ENCODE measurements at regions not wholly inside any gene's neighbourhood (a gene's known extent, or its start where the extent isn't known, plus 50 kb on each side); places are given as distances from the start of the nearest gene placed in this dataset.

DNA sequence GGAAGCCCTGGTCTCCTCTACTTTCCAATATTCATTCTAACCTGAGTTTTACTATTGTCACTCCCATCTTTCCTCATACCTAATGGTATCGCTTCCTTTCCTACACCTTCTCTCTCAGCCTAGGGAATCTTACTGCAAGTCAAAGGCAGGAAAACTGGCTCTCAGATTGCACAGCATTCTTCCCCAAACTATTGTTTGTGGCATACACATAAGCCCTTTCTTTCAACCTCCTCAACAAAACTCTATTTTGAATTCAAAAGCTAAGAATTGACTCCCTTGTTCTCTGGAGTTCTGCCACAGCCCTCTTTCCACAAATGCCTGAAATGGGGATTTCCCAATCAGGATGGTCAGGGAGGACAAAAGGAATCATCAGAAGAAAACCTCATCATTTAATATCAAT, 181.5 kb downstream of the FAM76B start:
- H3K4me3 ChIP-seq (ENCODE audit: low read length): no peak overlapping the region
- H3K4me1 ChIP-seq (ENCODE audit: control insufficient read depth, insufficient read depth, low read length): no peaks in the 10 kb centered on the region
- no peaks in the 10 kb centered on the region for H3K27me3 ChIP-seq (ENCODE audit: control insufficient read depth, insufficient read depth, low read length)
- DNase-seq: no peak
- 100% methylated on average over 1 of the region's 1 CpG for WGBS (ENCODE audit: insufficient coverage)
- no peaks in the 10 kb centered on the region for H3K36me3 ChIP-seq (ENCODE audit: control insufficient read depth, insufficient read depth, low read length)
- no peaks in the 10 kb centered on the region for H3K9me3 ChIP-seq (replicated peaks; ENCODE audit: control insufficient read depth, low read depth, low read length)
- no peak overlapping the region for H3K27ac ChIP-seq (ENCODE audit: low read length)

GRCh38 chr11:95606824-95607223, 182.8 kb downstream of the FAM76B start:
- H3K27me3 ChIP-seq (ENCODE audit: control insufficient read depth, insufficient read depth, low read length): no peaks in the 10 kb centered on the region
- H3K4me3 ChIP-seq (ENCODE audit: low read length): no peak overlapping the region
- no peaks in the 10 kb centered on the region for H3K4me1 ChIP-seq (ENCODE audit: control insufficient read depth, insufficient read depth, low read length)
- WGBS (ENCODE audit: insufficient coverage): no CpG with 5 or more reads among the region's 3 CpGs
- H3K9me3 ChIP-seq (replicated peaks; ENCODE audit: control insufficient read depth, low read depth, low read length): no peaks in the 10 kb centered on the region
- H3K36me3 ChIP-seq (ENCODE audit: control insufficient read depth, insufficient read depth, low read length): no peaks in the 10 kb centered on the region
- DNase-seq: no peak
- no peak overlapping the region for H3K27ac ChIP-seq (ENCODE audit: low read length)

DNA sequence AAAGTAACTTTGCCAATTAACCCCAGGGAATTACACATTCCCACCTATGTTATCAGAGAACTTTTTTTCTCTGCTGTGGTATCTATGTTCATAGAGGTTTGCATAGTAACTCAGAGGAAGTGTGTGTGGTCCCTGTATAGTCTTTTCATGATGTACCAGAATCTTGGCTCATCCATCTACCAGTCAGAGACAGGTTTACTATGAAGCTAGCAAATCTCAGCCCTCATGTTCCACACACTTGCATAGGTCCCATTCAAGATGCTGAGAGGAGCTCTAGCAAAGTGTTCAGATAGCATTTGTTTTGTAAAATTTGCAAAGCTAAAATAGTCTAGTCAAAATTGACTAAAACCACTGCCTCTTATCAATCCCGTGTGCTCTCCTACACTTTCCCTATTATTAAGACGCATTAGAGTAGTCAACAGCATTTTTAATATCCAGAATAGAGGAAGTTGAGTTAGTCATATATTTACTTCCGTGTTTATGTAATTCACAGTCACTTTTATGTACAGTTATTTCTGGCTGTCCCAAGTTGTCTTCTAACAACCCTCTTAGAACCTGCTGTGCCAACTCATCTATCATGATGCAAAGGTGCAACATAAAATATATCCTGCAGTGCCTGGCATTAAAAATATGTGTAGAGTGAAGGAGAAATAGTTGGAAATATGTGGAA, 184.2 kb downstream of the FAM76B start:
- H3K27ac ChIP-seq (ENCODE audit: low read length): no peak overlapping the region
- H3K4me3 ChIP-seq (ENCODE audit: low read length): no peak overlapping the region
- no peaks in the 10 kb centered on the region for H3K27me3 ChIP-seq (ENCODE audit: control insufficient read depth, insufficient read depth, low read length)
- no peaks in the 10 kb centered on the region for H3K36me3 ChIP-seq (ENCODE audit: control insufficient read depth, insufficient read depth, low read length)
- H3K4me1 ChIP-seq (ENCODE audit: control insufficient read depth, insufficient read depth, low read length): no peaks in the 10 kb centered on the region
- WGBS (ENCODE audit: insufficient coverage): no CpG with 5 or more reads among the region's 3 CpGs
- DNase-seq: no peak
- H3K9me3 ChIP-seq (replicated peaks; ENCODE audit: control insufficient read depth, low read depth, low read length): no peaks in the 10 kb centered on the region

GRCh38 chr11:95599959-95600586, 189.5 kb downstream of the FAM76B start:
- Histone ChIP-seq H3K27me3 (ENCODE audit: control insufficient read depth, insufficient read depth, low read length) (no peaks in the 10 kb centered on the region), H3K9me3 (replicated peaks; ENCODE audit: control insufficient read depth, low read depth, low read length) (no peaks in the 10 kb centered on the region), H3K27ac (ENCODE audit: low read length) (no peak overlapping the region), H3K4me1 (ENCODE audit: control insufficient read depth, insufficient read depth, low read length) (no peaks in the 10 kb centered on the region), H3K4me3 (ENCODE audit: low read length) (no peak overlapping the region), H3K36me3 (ENCODE audit: control insufficient read depth, insufficient read depth, low read length) (no peaks in the 10 kb centered on the region)
- no CpG with 5 or more reads among the region's 2 CpGs for WGBS (ENCODE audit: insufficient coverage)
- no peak for DNase-seq

- no peaks in the 10 kb centered on the region for H3K9me3 ChIP-seq (replicated peaks; ENCODE audit: control insufficient read depth, low read depth, low read length)
- no peaks in the 10 kb centered on the region for H3K36me3 ChIP-seq (ENCODE audit: control insufficient read depth, insufficient read depth, low read length)
- H3K27ac ChIP-seq (ENCODE audit: low read length): no peak overlapping the region
- peaks cover 8% of the 10 kb centered on the region for H3K4me1 ChIP-seq (ENCODE audit: control insufficient read depth, insufficient read depth, low read length)
- 73% methylated on average over 2 of the region's 2 CpGs for WGBS (ENCODE audit: insufficient coverage)
- no peak overlapping the region for H3K4me3 ChIP-seq (ENCODE audit: low read length)
- no peaks in the 10 kb centered on the region for H3K27me3 ChIP-seq (ENCODE audit: control insufficient read depth, insufficient read depth, low read length)
- DNase-seq: no peak
Observed at GRCh38 chr11:95595973-95596489, 193.6 kb downstream of the FAM76B start.

DNA sequence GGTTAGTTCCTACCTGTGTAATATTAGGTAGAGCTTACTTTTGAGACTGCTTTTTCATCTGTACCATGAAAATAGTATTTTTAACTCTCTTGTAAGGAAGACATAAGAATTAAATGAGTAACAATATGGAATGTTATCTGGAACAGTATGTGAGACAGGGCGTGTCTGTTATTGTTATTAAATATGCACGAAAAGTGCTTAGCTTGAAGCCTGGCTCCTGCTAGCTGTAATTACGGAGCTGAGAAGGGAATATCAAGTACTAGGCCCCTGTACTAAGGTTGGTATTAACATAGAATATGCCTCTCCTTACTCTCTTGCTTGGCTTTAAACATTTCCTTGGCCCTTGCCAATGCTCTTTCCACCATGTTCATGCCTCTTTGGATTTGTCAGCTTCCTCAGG, 194.0 kb downstream of the FAM76B start:
- no peak overlapping the region for H3K27ac ChIP-seq (ENCODE audit: low read length)
- WGBS (ENCODE audit: insufficient coverage): 83% methylated on average over 2 of the region's 3 CpGs
- H3K4me1 ChIP-seq (ENCODE audit: control insufficient read depth, insufficient read depth, low read length): peaks cover 8% of the 10 kb centered on the region
- no peaks in the 10 kb centered on the region for H3K9me3 ChIP-seq (replicated peaks; ENCODE audit: control insufficient read depth, low read depth, low read length)
- H3K4me3 ChIP-seq (ENCODE audit: low read length): no peak overlapping the region
- DNase-seq: no peak
- no peaks in the 10 kb centered on the region for H3K36me3 ChIP-seq (ENCODE audit: control insufficient read depth, insufficient read depth, low read length)
- no peaks in the 10 kb centered on the region for H3K27me3 ChIP-seq (ENCODE audit: control insufficient read depth, insufficient read depth, low read length)

DNA sequence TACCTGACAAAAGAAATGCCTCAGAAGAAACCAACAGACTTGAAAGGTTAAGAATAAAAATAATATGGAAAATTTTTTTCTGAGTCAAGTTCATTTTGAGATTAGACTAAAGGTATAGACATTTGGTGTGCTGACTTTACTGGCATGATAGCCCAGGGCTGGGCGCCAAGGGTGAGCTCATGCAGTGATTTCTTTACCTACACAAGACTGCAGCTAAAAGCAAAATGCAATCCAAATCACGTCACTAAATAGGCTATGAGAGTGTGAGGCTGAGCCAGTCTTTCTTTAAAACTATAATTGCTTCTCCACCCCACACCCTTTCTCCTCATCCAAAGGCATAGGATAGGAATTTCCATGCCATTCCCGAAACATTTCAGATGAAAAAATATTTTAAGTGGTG, 196.5 kb downstream of the FAM76B start:
- no peaks in the 10 kb centered on the region for H3K36me3 ChIP-seq (ENCODE audit: control insufficient read depth, insufficient read depth, low read length)
- H3K27ac ChIP-seq (ENCODE audit: low read length): peak overlapping the region; percentile 59
- no peak overlapping the region for H3K4me3 ChIP-seq (ENCODE audit: low read length)
- no peaks in the 10 kb centered on the region for H3K27me3 ChIP-seq (ENCODE audit: control insufficient read depth, insufficient read depth, low read length)
- 0% methylated on average over 1 of the region's 3 CpGs for WGBS (ENCODE audit: insufficient coverage)
- H3K4me1 ChIP-seq (ENCODE audit: control insufficient read depth, insufficient read depth, low read length): peaks cover 8% of the 10 kb centered on the region
- peak; percentile 94 for DNase-seq
- H3K9me3 ChIP-seq (replicated peaks; ENCODE audit: control insufficient read depth, low read depth, low read length): no peaks in the 10 kb centered on the region

- Histone ChIP-seq H3K4me1 (ENCODE audit: control insufficient read depth, insufficient read depth, low read length) (peaks cover 8% of the 10 kb centered on the region), H3K9me3 (replicated peaks; ENCODE audit: control insufficient read depth, low read depth, low read length) (no peaks in the 10 kb centered on the region), H3K27ac (ENCODE audit: low read length) (no peak overlapping the region), H3K27me3 (ENCODE audit: control insufficient read depth, insufficient read depth, low read length) (no peaks in the 10 kb centered on the region), H3K4me3 (ENCODE audit: low read length) (no peak overlapping the region), H3K36me3 (ENCODE audit: control insufficient read depth, insufficient read depth, low read length) (no peaks in the 10 kb centered on the region)
- peak; percentile 64 for DNase-seq
- 19% methylated on average over 3 of the region's 4 CpGs for WGBS (ENCODE audit: insufficient coverage)
Observed at GRCh38 chr11:95592471-95592870, 197.1 kb downstream of the FAM76B start.

DNA sequence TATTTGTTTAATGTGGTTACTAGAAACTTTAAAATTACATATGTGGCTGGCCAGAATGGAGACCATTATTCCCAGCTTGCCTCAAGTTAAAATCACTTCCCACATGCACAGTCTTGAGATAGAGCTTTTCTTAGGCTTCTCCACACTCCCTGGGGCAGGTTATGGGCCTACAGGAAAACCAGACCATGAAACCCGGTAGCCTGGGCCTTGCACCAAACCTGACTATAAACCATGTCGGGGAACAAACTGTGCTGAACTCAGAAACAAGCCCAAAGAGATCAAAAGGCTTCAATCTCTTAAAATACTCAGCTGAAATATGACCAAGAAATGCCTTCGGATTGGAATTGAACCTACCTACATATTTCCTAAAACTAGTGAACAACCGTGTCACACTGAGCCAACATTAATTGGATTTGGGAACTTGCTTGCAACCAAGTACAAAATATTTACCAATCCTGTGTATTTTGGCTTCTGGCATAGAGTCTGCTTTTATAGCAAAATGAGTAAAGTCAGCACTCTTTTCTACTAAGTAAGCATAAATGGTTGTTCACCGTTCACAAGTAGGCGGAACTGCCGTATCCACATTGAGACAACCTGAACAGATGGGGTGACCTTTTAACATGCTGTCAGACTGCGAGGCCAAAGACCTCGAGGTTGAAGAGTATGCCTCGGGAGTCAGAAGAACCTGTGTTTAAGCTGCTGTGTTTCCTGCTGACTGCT, 199.5 kb downstream of the FAM76B start:
- DNase-seq: no peak
- 73% methylated on average over 5 of the region's 10 CpGs for WGBS (ENCODE audit: insufficient coverage)

DNA sequence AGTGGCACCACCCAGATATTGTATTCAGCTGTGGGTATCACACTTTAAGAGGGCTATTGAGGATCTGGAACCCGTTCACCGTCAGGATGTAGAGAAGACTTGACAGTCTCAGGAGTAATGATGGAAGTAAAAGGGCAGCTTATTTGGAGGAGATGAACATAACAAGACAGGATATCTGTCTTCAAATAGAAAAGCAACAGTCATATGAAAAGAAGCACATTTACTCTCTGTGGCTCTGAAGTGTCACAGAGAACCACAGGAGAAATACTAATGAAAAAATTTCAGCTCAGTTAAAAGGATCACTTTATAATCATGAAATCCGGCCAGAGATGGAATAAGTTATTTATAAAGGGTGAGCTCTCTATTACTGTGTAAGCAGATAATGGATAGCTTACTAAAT, 200.8 kb downstream of the FAM76B start:
- no peaks in the 10 kb centered on the region for H3K27me3 ChIP-seq (ENCODE audit: control insufficient read depth, insufficient read depth, low read length)
- DNase-seq: no peak
- no peak overlapping the region for H3K27ac ChIP-seq (ENCODE audit: low read length)
- H3K36me3 ChIP-seq (ENCODE audit: control insufficient read depth, insufficient read depth, low read length): no peaks in the 10 kb centered on the region
- no peaks in the 10 kb centered on the region for H3K9me3 ChIP-seq (replicated peaks; ENCODE audit: control insufficient read depth, low read depth, low read length)
- 54% methylated on average over 2 of the region's 3 CpGs for WGBS (ENCODE audit: insufficient coverage)
- H3K4me1 ChIP-seq (ENCODE audit: control insufficient read depth, insufficient read depth, low read length): peaks cover 8% of the 10 kb centered on the region
- no peak overlapping the region for H3K4me3 ChIP-seq (ENCODE audit: low read length)

More for the DNA sequence above, 199.5 kb downstream of the FAM76B start:
- Histone ChIP-seq H3K27me3 (ENCODE audit: control insufficient read depth, insufficient read depth, low read length) (no peaks in the 10 kb centered on the region), H3K4me1 (ENCODE audit: control insufficient read depth, insufficient read depth, low read length) (peaks cover 8% of the 10 kb centered on the region), H3K27ac (ENCODE audit: low read length) (no peak overlapping the region), H3K9me3 (replicated peaks; ENCODE audit: control insufficient read depth, low read depth, low read length) (no peaks in the 10 kb centered on the region), H3K4me3 (ENCODE audit: low read length) (no peak overlapping the region), H3K36me3 (ENCODE audit: control insufficient read depth, insufficient read depth, low read length) (no peaks in the 10 kb centered on the region)

Data from muscle of leg (tissue), 3 donors.